GM12878 (cell line): ENCODE measurements at regions not wholly inside any gene's neighbourhood (a gene's known extent, or its start where the extent isn't known, plus 50 kb on each side); places are given as distances from the start of the nearest gene placed in this dataset.

Source experiments
- ATAC-seq: fragments of 200-7000 bp; cut with Tn5 transposase; 3 replicates; pipeline ENCODE4 v1.9.1; 2020; ENCODE audit warnings: mild to moderate bottlenecking, moderate library complexity
- BruUV-seq: library from RNA; stranded (reverse); fragments of 400-500 nt; replicated peaks from 2 replicates; lab custom pipeline; 2021; lab: Mats Ljungman, UMichigan
- CTCF ChIA-PET: fragments of 300-600 bp; sonication (Branson Sonifier 250); formaldehyde crosslinking; extraction: SDS; loops from one replicate; lab custom pipeline; 2021; ENCODE audit warnings: inconsistent platforms; lab: Yijun Ruan, JAX
- POLR2A ChIA-PET: fragments of 350-600 bp; formaldehyde crosslinking; extraction: SDS; loops from one replicate; lab custom pipeline; 2021; ENCODE audit warnings: inconsistent platforms; lab: Charles Lee
- RAD21 ChIA-PET: fragments of 300-600 bp; sonication (Branson Sonifier 250); formaldehyde crosslinking; loops from one replicate; lab custom pipeline; 2023; ENCODE audit warnings: antibody characterized with exemption; ENCODE audit not compliant: unreplicated experiment; lab: Charles Lee
- SMC1A ChIA-PET: fragments of 300-600 bp; sonication (Branson Sonifier 250); formaldehyde crosslinking; loops from one replicate; lab custom pipeline; 2023; ENCODE audit not compliant: unreplicated experiment, uncharacterized antibody; lab: Charles Lee
- DNase-seq: peaks from one replicate; pipeline ENCODE4 v3.0.0-alpha.2; 2011; ENCODE audit warnings: low read depth, low spot score
- FAIRE-seq: peaks from 3 replicates; lab custom pipeline; 2011; peaks lifted over from hg19 to GRCh38; lab: Jason Lieb, UNC
- H2AFZ ChIP-seq: 2 replicates; pipeline ENCODE4 v1.6.0; 2011; ENCODE audit warnings: low read depth, low read length, control low read depth; ENCODE audit not compliant: control insufficient read depth
- H3K27ac ChIP-seq: 2 replicates; pipeline ENCODE4 v1.5.1; 2011; ENCODE audit warnings: control low read depth; ENCODE audit not compliant: control insufficient read depth, insufficient read depth
- H3K27me3 ChIP-seq, 2 experiments: replicated peaks in 1 of 2; 2 replicates each; pipeline versions ENCODE4 v1.6.0 to v1.6.1; 2011; ENCODE audit warnings: low read length in 1 of 2; ENCODE audit not compliant: control insufficient read depth in 2 of 2, insufficient read depth in 2 of 2
- H3K36me3 ChIP-seq, 2 experiments: 2 replicates each; pipeline ENCODE4 v1.5.1; 2011; ENCODE audit warnings: low read length in 1 of 2; ENCODE audit not compliant: control insufficient read depth in 2 of 2, insufficient read depth in 2 of 2
- H3K4me1 ChIP-seq: 2 replicates; pipeline ENCODE4 v1.6.1; 2011; ENCODE audit warnings: mild to moderate bottlenecking, low read length, moderate library complexity, mixed read lengths; ENCODE audit not compliant: control insufficient read depth, insufficient read depth
- H3K4me2 ChIP-seq: 2 replicates; pipeline ENCODE4 v1.6.0; 2011; ENCODE audit warnings: control low read depth; ENCODE audit not compliant: control insufficient read depth, insufficient read depth
- H3K4me3 ChIP-seq: fragments of 200-600 bp; sonication (generic); 2 replicates; pipeline ENCODE4 v1.5.1; 2016
- H3K79me2 ChIP-seq: 2 replicates; pipeline ENCODE4 v1.6.0; 2011; ENCODE audit warnings: low read length; ENCODE audit not compliant: control insufficient read depth, insufficient read depth
- H3K9ac ChIP-seq: 2 replicates; pipeline ENCODE4 v1.8.0; 2011; ENCODE audit warnings: low read length, control low read depth, mixed read lengths; ENCODE audit not compliant: control insufficient read depth, insufficient read depth
- H3K9me3 ChIP-seq: replicated peaks from 3 replicates; pipeline ENCODE4 v1.5.1; 2011; ENCODE audit warnings: mild to moderate bottlenecking, low read length; ENCODE audit not compliant: control insufficient read depth, insufficient read depth
- H4K20me1 ChIP-seq: 2 replicates; pipeline ENCODE4 v1.6.0; 2011; ENCODE audit not compliant: control insufficient read depth, insufficient read depth
- BHLHE40 ChIP-seq, 2 experiments: fragments of 450-650 bp in 1 of 2; IDR thresholded peaks; 2 replicates each; pipeline ENCODE4 v1.6.1; 2011 to 2017; ENCODE audit warnings: low read depth in 2 of 2, borderline replicate concordance in 1 of 2, improper control_type of control experiment in 1 of 2, low read length in 1 of 2, mild to moderate bottlenecking in 1 of 2
- EZH2 ChIP-seq: IDR thresholded peaks from 2 replicates; pipeline ENCODE4 v1.6.1; 2012; ENCODE audit warnings: low read depth, mild to moderate bottlenecking, control low read depth, inconsistent platforms, low read length, borderline replicate concordance; ENCODE audit not compliant: control insufficient read depth
- FOXK2 ChIP-seq: fragments of 450-650 bp; IDR thresholded peaks from 2 replicates; pipeline ENCODE4 v1.6.1; 2017; ENCODE audit warnings: mild to moderate bottlenecking, moderate library complexity
- HCFC1 ChIP-seq: fragments of 150-350 bp; IDR thresholded peaks from 2 replicates; pipeline ENCODE4 v1.6.1; 2014; ENCODE audit warnings: low read length
- HDAC2 ChIP-seq: fragments of 200-600 bp; sonication (generic); IDR thresholded peaks from 2 replicates; pipeline ENCODE4 v1.6.1; 2017
- HDAC6 ChIP-seq: fragments of 200-600 bp; sonication (generic); IDR thresholded peaks from one replicate; pipeline ENCODE4 v1.8.0; 2017; ENCODE audit warnings: antibody characterized with exemption; ENCODE audit not compliant: unreplicated experiment
- IRF4 ChIP-seq: IDR thresholded peaks from 2 replicates; pipeline ENCODE4 v1.6.1; 2011; ENCODE audit warnings: low read depth, low read length
- MEF2A ChIP-seq: IDR thresholded peaks from 2 replicates; pipeline ENCODE4 v1.6.1; 2011; ENCODE audit warnings: low read depth, mild to moderate bottlenecking, low read length, moderate library complexity; ENCODE audit not compliant: insufficient read depth
- MYB ChIP-seq: fragments of 150-350 bp; IDR thresholded peaks from 2 replicates; pipeline ENCODE4 v1.6.1; 2014; ENCODE audit warnings: mild to moderate bottlenecking, low read depth, low read length, borderline replicate concordance
- POU2F2 ChIP-seq: IDR thresholded peaks from 3 replicates; pipeline ENCODE4 v1.6.1; 2011; ENCODE audit warnings: low read depth, mild to moderate bottlenecking, low read length, borderline replicate concordance
- SREBF2 ChIP-seq: IDR thresholded peaks from 2 replicates; pipeline ENCODE4 v1.6.1; 2012; ENCODE audit warnings: mild to moderate bottlenecking, low read length
- SUPT20H ChIP-seq: IDR thresholded peaks from 2 replicates; pipeline ENCODE4 v1.6.1; 2011; ENCODE audit warnings: low read depth, mild to moderate bottlenecking, low read length, moderate library complexity, borderline replicate concordance; ENCODE audit not compliant: control insufficient read depth
- SUZ12 ChIP-seq: fragments of 200-600 bp; sonication (generic); IDR thresholded peaks from one replicate; pipeline ENCODE4 v1.6.1; 2018; ENCODE audit warnings: antibody characterized with exemption, mild to moderate bottlenecking; ENCODE audit not compliant: unreplicated experiment
- USF1 ChIP-seq: IDR thresholded peaks from 2 replicates; pipeline ENCODE4 v1.6.1; 2011; ENCODE audit warnings: borderline replicate concordance, low read depth, mild to moderate bottlenecking, moderate library complexity, mixed read lengths, low read length; ENCODE audit not compliant: insufficient read depth; ENCODE audit errors: extremely low read length
- YY1 ChIP-seq: IDR thresholded peaks from 2 replicates; pipeline ENCODE4 v1.6.1; 2011; ENCODE audit warnings: low read depth, mild to moderate bottlenecking, low read length
- ZBTB4 ChIP-seq: fragments of 450-650 bp; formaldehyde crosslinking; IDR thresholded peaks from 2 replicates; pipeline ENCODE4 v1.4.0; 2022; ENCODE audit warnings: mild to moderate bottlenecking, moderate library complexity
- WGBS: methylation state at CpG from one replicate; pipeline ENCODE4 v1.1.6; 2016; ENCODE audit warnings: low lambda C conversion rate; ENCODE audit not compliant: insufficient replicate concordance, insufficient coverage; ENCODE audit errors: missing lambda C conversion rate; 5-methylcytosine and 5-hydroxymethylcytosine counted together
- in situ Hi-C: fragments of 300-500 bp; cut with MboI; formaldehyde crosslinking; loops from 9 replicates; pipeline ENCODE4 v1.14.3; 2018; ENCODE audit warnings: mixed read lengths
- intact Hi-C: fragments of 100-400 bp; cut with micrococcal nuclease; formaldehyde crosslinking; loops from one replicate; pipeline ENCODE4 v1.14.2; 2022; ENCODE audit not compliant: unreplicated experiment
- TF ChIP-seq, protein P1 (sequence below): IDR thresholded peaks from 2 replicates; pipeline ENCODE4 v1.6.1; 2012; ENCODE audit warnings: low read depth, low read length, improper control_type of control experiment
- TF ChIP-seq, protein P2 (sequence below): IDR thresholded peaks from 2 replicates; pipeline ENCODE4 v1.6.1; 2011; ENCODE audit warnings: low read depth, low read length, improper control_type of control experiment, borderline replicate concordance

DNA sequence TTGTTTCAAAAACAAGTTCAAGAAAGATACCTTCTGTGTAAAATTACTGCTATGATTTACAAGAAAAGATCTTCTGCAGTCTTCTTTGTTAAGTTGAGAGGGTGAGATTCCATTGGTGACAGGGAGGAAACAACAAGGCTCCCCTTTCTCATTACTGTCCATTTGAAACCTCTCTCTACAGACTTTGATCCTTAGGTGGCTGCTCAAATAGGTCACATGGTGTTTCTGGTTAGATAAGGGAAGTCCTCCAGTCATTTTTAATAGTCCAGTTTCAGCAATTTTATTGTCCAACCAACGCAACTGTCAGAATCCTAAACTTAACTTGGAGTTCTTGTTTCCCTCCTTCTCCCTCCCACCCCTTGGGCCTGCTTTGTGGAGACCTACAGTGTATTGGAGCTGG, 390.4 kb downstream of the EFNB2 start:
- no peak for FAIRE-seq
- H3K4me2 ChIP-seq = no peak overlapping the region
- CTCF ChIA-PET = interaction anchor here (1.1 to 1.4 kb wide), 2 partner anchors 391 to 475 kb away, joined by 3 to 5 read pairs; no protein-coding TSS in a partner anchor

More for the DNA sequence above, 390.4 kb downstream of the EFNB2 start:
- ChIA-PET SMC1A (no interaction called here), POLR2A (no interaction called here), RAD21 (no interaction called here)
- Histone ChIP-seq H3K4me3 (no peak overlapping the region), H3K27me3 (no peaks in the 10 kb centered on the region), H2AFZ (no peak overlapping the region), H3K4me1 (no peaks in the 10 kb centered on the region), H3K9ac (no peak overlapping the region), H3K79me2 (no peaks in the 10 kb centered on the region), H4K20me1 (no peaks in the 10 kb centered on the region), H3K36me3 (no peaks in the 10 kb centered on the region), H3K9me3 (no peaks in the 10 kb centered on the region), H3K27ac (no peak overlapping the region)
- intact Hi-C loops (no loop called here), in situ Hi-C loops (no loop called here)
- TF ChIP-seq YY1 = no peak
- no peak for TF ChIP-seq SUPT20H
- TF ChIP-seq SREBF2 = no peak
- TF ChIP-seq MEF2A = no peak
- TF ChIP-seq, protein P1, sequence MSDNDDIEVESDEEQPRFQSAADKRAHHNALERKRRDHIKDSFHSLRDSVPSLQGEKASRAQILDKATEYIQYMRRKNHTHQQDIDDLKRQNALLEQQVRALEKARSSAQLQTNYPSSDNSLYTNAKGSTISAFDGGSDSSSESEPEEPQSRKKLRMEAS = no peak
- no peak for TF ChIP-seq MYB
- TF ChIP-seq HDAC6 = no peak
- no peak for TF ChIP-seq ZBTB4 (CRISPR knock-in tag)
- TF ChIP-seq, protein P2, sequence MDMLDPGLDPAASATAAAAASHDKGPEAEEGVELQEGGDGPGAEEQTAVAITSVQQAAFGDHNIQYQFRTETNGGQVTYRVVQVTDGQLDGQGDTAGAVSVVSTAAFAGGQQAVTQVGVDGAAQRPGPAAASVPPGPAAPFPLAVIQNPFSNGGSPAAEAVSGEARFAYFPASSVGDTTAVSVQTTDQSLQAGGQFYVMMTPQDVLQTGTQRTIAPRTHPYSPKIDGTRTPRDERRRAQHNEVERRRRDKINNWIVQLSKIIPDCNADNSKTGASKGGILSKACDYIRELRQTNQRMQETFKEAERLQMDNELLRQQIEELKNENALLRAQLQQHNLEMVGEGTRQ = no peak
- TF ChIP-seq SUZ12 = no peak
- no peak for TF ChIP-seq POU2F2
- no peak for TF ChIP-seq FOXK2
- TF ChIP-seq USF1 = no peak
- no peak for TF ChIP-seq HCFC1
- no peak for TF ChIP-seq IRF4
- TF ChIP-seq BHLHE40 (IDR thresholded peaks at IDR 0.05; ENCODE audit: borderline replicate concordance in 1 of 2, low read depth in 2 of 2, low read length in 1 of 2) = no peak
- TF ChIP-seq HDAC2 = no peak
- TF ChIP-seq EZH2 = no peak
- 0% methylated on average over 1 of the region's 1 CpG for WGBS
- no peak for DNase-seq
- no TSS peak for BruUV-seq
- ATAC-seq = no peak
